Neutrophil (primary cell): ENCODE measurements at regions not wholly inside any gene's neighbourhood (a gene's known extent, or its start where the extent isn't known, plus 50 kb on each side); places are given as distances from the start of the nearest gene placed in this dataset.

Experiments used
- H3K27ac ChIP-seq: fragments of 200-600 bp; sonication (generic); 2 replicates; pipeline ENCODE4 v1.5.1; 2016; ENCODE audit warnings: mild to moderate bottlenecking, moderate library complexity
- H3K27me3 ChIP-seq: fragments of 200-600 bp; sonication (generic); 2 replicates; pipeline ENCODE4 v1.6.0; 2016; ENCODE audit warnings: mild to moderate bottlenecking
- H3K36me3 ChIP-seq: fragments of 200-600 bp; sonication (generic); 2 replicates; pipeline ENCODE4 v1.5.1; 2017
- H3K4me1 ChIP-seq, 2 experiments: fragments of 200-600 bp in 1 of 2; sonication (generic) in 1 of 2; 1 replicate in 1 of 2; 2 replicates in 1 of 2; pipeline versions ENCODE4 v1.5.1 to v1.6.1; 2013 to 2016; ENCODE audit warnings: low read depth in 1 of 2, low read length in 1 of 2, mild to moderate bottlenecking in 1 of 2, moderate library complexity in 1 of 2; ENCODE audit not compliant: control insufficient read depth in 1 of 2, insufficient read depth in 1 of 2
- H3K4me3 ChIP-seq, 2 experiments: fragments of 200-600 bp in 1 of 2; sonication (generic) in 1 of 2; 1 replicate in 1 of 2; 2 replicates in 1 of 2; pipeline ENCODE4 v1.5.1; 2013 to 2016; ENCODE audit warnings: low read depth in 1 of 2, low read length in 1 of 2, mild to moderate bottlenecking in 1 of 2, moderate library complexity in 1 of 2
- H3K9me3 ChIP-seq: fragments of 200-600 bp; sonication (generic); 2 replicates; pipeline ENCODE4 v1.5.1; 2016
- CTCF ChIP-seq: fragments of 200-600 bp; sonication (generic); IDR thresholded peaks from 2 replicates; pipeline ENCODE4 v1.5.1; 2016; ENCODE audit warnings: antibody characterized with exemption

GRCh38 chr14:104364830-104365229 is 214.7 kb upstream of the C14orf180 start:
- no peaks in the 10 kb centered on the region for H3K27me3 ChIP-seq
- no peak overlapping the region for H3K27ac ChIP-seq
- no peaks in the 10 kb centered on the region for H3K36me3 ChIP-seq
- no peak overlapping the region for H3K4me3 ChIP-seq
- H3K9me3 ChIP-seq = no peaks in the 10 kb centered on the region
- no peaks in the 10 kb centered on the region for H3K4me1 ChIP-seq
- no peak for TF ChIP-seq CTCF

- no peak overlapping the region for H3K27ac ChIP-seq
- no peaks in the 10 kb centered on the region for H3K27me3 ChIP-seq
- H3K36me3 ChIP-seq = no peaks in the 10 kb centered on the region
- H3K9me3 ChIP-seq = no peaks in the 10 kb centered on the region
- no peak for TF ChIP-seq CTCF
- H3K4me1 ChIP-seq = no peaks in the 10 kb centered on the region
- H3K4me3 ChIP-seq = no peak overlapping the region
Measured at GRCh38 chr14:104366931-104367865, 212.4 kb upstream of the C14orf180 start.

GRCh38 chr14:104367866-104368750 is 211.5 kb upstream of the C14orf180 start:
- Histone ChIP-seq H3K9me3 (no peaks in the 10 kb centered on the region), H3K4me3 (no peak overlapping the region), H3K27me3 (no peaks in the 10 kb centered on the region), H3K27ac (no peak overlapping the region), H3K36me3 (no peaks in the 10 kb centered on the region), H3K4me1 (no peaks in the 10 kb centered on the region)
- no peak for TF ChIP-seq CTCF

- Histone ChIP-seq H3K27ac (no peak overlapping the region), H3K9me3 (no peaks in the 10 kb centered on the region), H3K4me1 (no peaks in the 10 kb centered on the region), H3K36me3 (no peaks in the 10 kb centered on the region), H3K4me3 (no peak overlapping the region), H3K27me3 (no peaks in the 10 kb centered on the region)
- no peak for TF ChIP-seq CTCF
Measured at GRCh38 chr14:104368751-104369100, 210.8 kb upstream of the C14orf180 start.

GRCh38 chr14:104369208-104369607 is 210.4 kb upstream of the C14orf180 start:
- H3K9me3 ChIP-seq = no peaks in the 10 kb centered on the region

More at GRCh38 chr14:104369208-104369607, 210.4 kb upstream of the C14orf180 start:
- H3K4me3 ChIP-seq = no peak overlapping the region
- H3K4me1 ChIP-seq = no peaks in the 10 kb centered on the region
- H3K27ac ChIP-seq = no peak overlapping the region
- no peak for TF ChIP-seq CTCF
- H3K36me3 ChIP-seq = no peaks in the 10 kb centered on the region
- no peaks in the 10 kb centered on the region for H3K27me3 ChIP-seq
